Liver (tissue), 3 donors: ENCODE measurements at regions not wholly inside any gene's neighbourhood (a gene's known extent, or its start where the extent isn't known, plus 50 kb on each side); places are given as distances from the start of the nearest gene placed in this dataset.

Source experiments
- NR2F2 ChIP-seq: IDR thresholded peaks from 2 replicates; pipeline ENCODE4 v1.6.1; 2016; ENCODE audit warnings: antibody characterized with exemption
- TF ChIP-seq, protein P1 (sequence below): fragments of 150-350 bp; IDR thresholded peaks from 2 replicates; pipeline ENCODE4 v1.5.1; 2017; ENCODE audit warnings: improper control_type of control experiment, low read depth, low read length; ENCODE audit not compliant: missing input control
- donor health status: healthy.
- donor health status: healthy.

DNA sequence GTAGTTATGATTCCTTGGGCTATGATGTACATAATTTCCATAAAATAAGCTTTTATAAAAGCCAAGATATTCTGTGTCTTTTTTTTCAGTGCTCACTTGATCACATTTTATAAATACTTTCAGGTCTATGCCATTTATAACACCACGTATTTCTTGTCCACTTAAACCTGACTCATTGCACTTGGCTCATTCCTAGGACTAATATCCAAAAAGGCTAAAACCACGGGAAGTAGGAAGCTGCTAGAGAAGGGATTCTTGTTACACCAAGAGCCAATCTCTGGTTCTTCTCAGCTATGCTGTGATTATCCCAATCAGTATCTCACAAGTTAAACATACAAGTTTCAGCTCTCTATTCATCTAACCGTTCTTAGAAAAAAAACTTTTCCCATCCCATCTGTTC, 80.4 kb upstream of the CDH6 start:
- TF ChIP-seq, protein P1, sequence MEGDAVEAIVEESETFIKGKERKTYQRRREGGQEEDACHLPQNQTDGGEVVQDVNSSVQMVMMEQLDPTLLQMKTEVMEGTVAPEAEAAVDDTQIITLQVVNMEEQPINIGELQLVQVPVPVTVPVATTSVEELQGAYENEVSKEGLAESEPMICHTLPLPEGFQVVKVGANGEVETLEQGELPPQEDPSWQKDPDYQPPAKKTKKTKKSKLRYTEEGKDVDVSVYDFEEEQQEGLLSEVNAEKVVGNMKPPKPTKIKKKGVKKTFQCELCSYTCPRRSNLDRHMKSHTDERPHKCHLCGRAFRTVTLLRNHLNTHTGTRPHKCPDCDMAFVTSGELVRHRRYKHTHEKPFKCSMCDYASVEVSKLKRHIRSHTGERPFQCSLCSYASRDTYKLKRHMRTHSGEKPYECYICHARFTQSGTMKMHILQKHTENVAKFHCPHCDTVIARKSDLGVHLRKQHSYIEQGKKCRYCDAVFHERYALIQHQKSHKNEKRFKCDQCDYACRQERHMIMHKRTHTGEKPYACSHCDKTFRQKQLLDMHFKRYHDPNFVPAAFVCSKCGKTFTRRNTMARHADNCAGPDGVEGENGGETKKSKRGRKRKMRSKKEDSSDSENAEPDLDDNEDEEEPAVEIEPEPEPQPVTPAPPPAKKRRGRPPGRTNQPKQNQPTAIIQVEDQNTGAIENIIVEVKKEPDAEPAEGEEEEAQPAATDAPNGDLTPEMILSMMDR: no peak
- no peak for TF ChIP-seq NR2F2
